Kidney (tissue), 13 donors: ENCODE measurements at regions not wholly inside any gene's neighbourhood (a gene's known extent, or its start where the extent isn't known, plus 50 kb on each side); places are given as distances from the start of the nearest gene placed in this dataset.
A peak's percentile ranks its signal among the peaks of the same experiment; 100 is the strongest.

Source experiments
- DNase-seq, 5 donors: peaks; one replicate each; pipeline ENCODE4 v3.0.0-alpha.2; 2013 to 2020
- FAIRE-seq: peaks from 2 replicates; lab custom pipeline; 2012; peaks lifted over from hg19 to GRCh38; lab: Jason Lieb, UNC
- H3K27ac ChIP-seq, 2 donors: one replicate each; pipeline ENCODE4 v1.7.0; 2013; ENCODE audit warnings: low read depth in 2 of 2, low read length in 2 of 2, inconsistent platforms in 1 of 2
- H3K27me3 ChIP-seq: one replicate; pipeline ENCODE4 v1.7.1; 2013; ENCODE audit warnings: low read length, inconsistent platforms; ENCODE audit not compliant: control insufficient read depth, insufficient read depth
- H3K36me3 ChIP-seq, 3 donors: one replicate each; pipeline versions ENCODE4 v1.7.0 to v1.7.1; 2013; ENCODE audit warnings: low read length in 3 of 3, control low read depth in 1 of 3, inconsistent platforms in 1 of 3; ENCODE audit not compliant: insufficient read depth in 3 of 3, control insufficient read depth in 2 of 3
- H3K4me1 ChIP-seq, 3 donors: one replicate each; pipeline versions ENCODE4 v1.7.0 to v1.7.1; 2013; ENCODE audit warnings: low read length in 3 of 3, inconsistent platforms in 1 of 3, low read depth in 1 of 3; ENCODE audit not compliant: control insufficient read depth in 2 of 3, insufficient read depth in 2 of 3
- H3K4me3 ChIP-seq, 3 donors: one replicate each; pipeline versions ENCODE4 v1.7.0 to v1.8.1; 2013; ENCODE audit warnings: low read length in 3 of 3, control low read depth in 1 of 3, inconsistent platforms in 1 of 3
- H3K9ac ChIP-seq, 3 donors: one replicate each; pipeline versions ENCODE4 v1.7.0 to v1.7.1; 2013; ENCODE audit warnings: low read length in 3 of 3, control low read depth in 1 of 3, inconsistent platforms in 1 of 3
- H3K9me3 ChIP-seq, 3 donors: one replicate each; pipeline versions ENCODE4 v1.7.0 to v1.7.1; 2013; ENCODE audit warnings: low read length in 3 of 3, control low read depth in 1 of 3, inconsistent platforms in 1 of 3; ENCODE audit not compliant: control insufficient read depth in 2 of 3, insufficient read depth in 1 of 3
- CTCF ChIP-seq: IDR thresholded peaks from 3 replicates; pipeline ENCODE4 v1.5.1; 2012; ENCODE audit warnings: mild to moderate bottlenecking, moderate library complexity, borderline replicate concordance; ENCODE audit not compliant: insufficient read depth; ENCODE audit errors: extremely low read depth
- intact Hi-C: fragments of 100-400 bp; cut with DNase I; formaldehyde crosslinking; loops from one replicate; pipeline ENCODE4 v1.11.1; 2022
- donor health status: control.
- donor health status: control.
- donor health status: control.
- donor health status: control.
- donor health status: control.
- donor health status: DM: yes; HTN: yes; CAD: no.
- donor health status: Normal renal cell carcinoma (clear cell type).

GRCh38 chr6:15026832-15027231, 219.0 kb upstream of the JARID2 start:
- peak in 4 of 5 donors; percentile 51 to 84 (median 72) for DNase-seq
- TF ChIP-seq CTCF = no peak
- Histone ChIP-seq H3K36me3 (no peaks in the 10 kb centered on the region), H3K9ac (no peak overlapping the region), H3K27me3 (no peaks in the 10 kb centered on the region), H3K27ac (no peak overlapping the region), H3K4me1 (no peaks in the 10 kb centered on the region), H3K4me3 (no peak overlapping the region), H3K9me3 (no peaks in the 10 kb centered on the region)
- no peak for FAIRE-seq
- intact Hi-C loops = no loop called here

DNA sequence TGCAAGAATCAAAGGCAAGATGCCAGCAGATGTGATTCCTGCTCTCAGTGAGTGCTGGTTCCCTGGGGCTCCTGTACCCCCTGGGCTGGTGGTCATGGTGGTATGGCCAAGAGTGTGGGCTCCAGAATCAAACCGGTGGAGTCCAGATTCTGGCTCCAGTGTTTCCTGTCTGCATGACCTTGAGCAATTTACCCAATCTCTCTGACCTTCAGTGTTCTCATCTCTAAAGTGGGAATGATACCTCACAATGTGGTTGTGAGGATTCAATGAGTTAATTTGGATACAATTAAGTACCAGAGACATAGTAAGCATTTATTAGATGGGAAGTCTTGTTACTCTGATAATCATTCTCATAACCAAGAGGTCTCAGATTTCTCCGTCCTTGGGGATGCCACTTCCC, 218.4 kb upstream of the JARID2 start:
- H3K4me1 ChIP-seq = no peaks in the 10 kb centered on the region
- no peaks in the 10 kb centered on the region for H3K36me3 ChIP-seq
- FAIRE-seq (no peak), DNase-seq (no peak)
- intact Hi-C loops = no loop called here
- no peak overlapping the region for H3K4me3 ChIP-seq
- no peaks in the 10 kb centered on the region for H3K9me3 ChIP-seq
- no peaks in the 10 kb centered on the region for H3K27me3 ChIP-seq
- no peak overlapping the region for H3K9ac ChIP-seq
- no peak for TF ChIP-seq CTCF
- no peak overlapping the region for H3K27ac ChIP-seq

GRCh38 chr6:15032015-15032414, 213.9 kb upstream of the JARID2 start:
- Histone ChIP-seq H3K27me3 (no peaks in the 10 kb centered on the region), H3K9me3 (no peaks in the 10 kb centered on the region), H3K9ac (no peak overlapping the region), H3K4me3 (no peak overlapping the region), H3K4me1 (no peaks in the 10 kb centered on the region), H3K36me3 (no peaks in the 10 kb centered on the region), H3K27ac (no peak overlapping the region)
- intact Hi-C loops = no loop called here
- no peak for DNase-seq
- TF ChIP-seq CTCF = no peak
- FAIRE-seq = no peak

DNA sequence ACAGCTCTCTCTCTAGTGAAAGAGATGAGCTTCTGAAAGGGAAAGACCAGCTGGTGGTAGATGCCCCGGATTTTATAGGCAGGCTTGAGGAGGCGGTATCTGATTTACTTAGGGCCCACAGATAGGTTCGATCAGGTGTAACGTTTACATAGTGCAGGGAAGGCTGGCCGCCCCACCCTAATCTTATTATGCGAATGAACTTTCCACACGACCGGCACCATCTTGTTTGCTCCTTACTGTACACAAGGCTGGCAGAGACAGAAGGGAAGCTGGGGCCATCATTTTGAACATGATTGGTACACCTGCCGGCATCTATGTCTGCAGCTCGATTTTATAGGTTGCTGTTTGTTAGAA, 212.0 kb upstream of the JARID2 start:
- intact Hi-C loops = no loop called here
- Histone ChIP-seq H3K4me3 (no peak overlapping the region), H3K9ac (no peak overlapping the region), H3K36me3 (no peaks in the 10 kb centered on the region), H3K4me1 (no peaks in the 10 kb centered on the region), H3K27ac (no peak overlapping the region), H3K27me3 (no peaks in the 10 kb centered on the region), H3K9me3 (no peaks in the 10 kb centered on the region)
- DNase-seq (peak in 1 of 5 donors; percentile 27), FAIRE-seq (no peak)
- TF ChIP-seq CTCF = no peak
